H1 (cell line): ENCODE measurements at regions not wholly inside any gene's neighbourhood (a gene's known extent, or its start where the extent isn't known, plus 50 kb on each side); places are given as distances from the start of the nearest gene placed in this dataset.

Experiments used
- CTCF ChIP-seq, 3 experiments: IDR thresholded peaks; 1 replicate in 2 of 3; 2 replicates in 1 of 3; pipeline versions ENCODE4 v1.5.1 to v1.6.1; 2011; ENCODE audit warnings: low read length in 3 of 3, mild to moderate bottlenecking in 3 of 3, inconsistent platforms in 2 of 3, low read depth in 1 of 3, moderate library complexity in 1 of 3; ENCODE audit not compliant: insufficient read depth in 1 of 3; ENCODE audit errors: control extremely low read depth in 1 of 3
- EGR1 ChIP-seq: IDR thresholded peaks from 2 replicates; pipeline ENCODE4 v1.6.1; 2011; ENCODE audit warnings: low read depth, low read length, borderline replicate concordance
- EZH2 ChIP-seq: fragments of 200-600 bp; sonication (generic); IDR thresholded peaks from 2 replicates; pipeline ENCODE4 v1.7.1; 2012; ENCODE audit warnings: low read depth, mild to moderate bottlenecking, moderate library complexity, low read length, inconsistent platforms; ENCODE audit not compliant: severe bottlenecking
- FOSL1 ChIP-seq: IDR thresholded peaks from 2 replicates; pipeline ENCODE4 v1.6.1; 2011; ENCODE audit warnings: mild to moderate bottlenecking, low read depth, low read length, moderate library complexity; ENCODE audit not compliant: insufficient read depth
- JUN ChIP-seq: IDR thresholded peaks from 2 replicates; pipeline ENCODE4 v1.6.1; 2011; ENCODE audit warnings: low read depth, mild to moderate bottlenecking, improper control_type of control experiment, low read length
- MAFK ChIP-seq: IDR thresholded peaks from 2 replicates; pipeline ENCODE4 v1.6.1; 2012; ENCODE audit warnings: low read depth, mild to moderate bottlenecking, improper control_type of control experiment, low read length
- POLR2A ChIP-seq, 2 experiments: IDR thresholded peaks; 1 replicate in 1 of 2; 2 replicates in 1 of 2; pipeline ENCODE4 v1.6.1; 2011; ENCODE audit warnings: low read depth in 2 of 2, low read length in 2 of 2, mild to moderate bottlenecking in 2 of 2; ENCODE audit errors: control extremely low read depth in 1 of 2
- POLR2AphosphoS5 ChIP-seq: IDR thresholded peaks from 2 replicates; pipeline ENCODE4 v1.6.1; 2011; ENCODE audit warnings: low read depth, low read length
- RAD21 ChIP-seq, 2 experiments: IDR thresholded peaks in 1 of 2; conservative IDR thresholded peaks in 1 of 2; 2 replicates each; pipeline ENCODE4 v1.6.1; 2011; ENCODE audit warnings: low read depth in 2 of 2, low read length in 2 of 2, improper control_type of control experiment in 1 of 2, inconsistent platforms in 1 of 2, mild to moderate bottlenecking in 1 of 2, moderate library complexity in 1 of 2
- SIN3A ChIP-seq, 2 experiments: IDR thresholded peaks in 1 of 2; conservative IDR thresholded peaks in 1 of 2; 2 replicates each; pipeline ENCODE4 v1.6.1; 2011 to 2012; ENCODE audit warnings: low read length in 2 of 2, improper control_type of control experiment in 1 of 2, low read depth in 1 of 2, mild to moderate bottlenecking in 1 of 2
- USF2 ChIP-seq: IDR thresholded peaks from 2 replicates; pipeline ENCODE4 v1.6.1; 2011; ENCODE audit warnings: low read length, improper control_type of control experiment
- YY1 ChIP-seq: IDR thresholded peaks from 2 replicates; pipeline ENCODE4 v1.6.1; 2011; ENCODE audit warnings: low read depth, mild to moderate bottlenecking, low read length
- ZNF274 ChIP-seq: IDR thresholded peaks from 2 replicates; pipeline ENCODE4 v1.7.0; 2012; ENCODE audit warnings: low read length, borderline replicate concordance; ENCODE audit errors: extremely low read depth

- TF ChIP-seq CTCF (IDR thresholded peaks at IDR 0.05; ENCODE audit: control extremely low read depth in 1 of 3, insufficient read depth in 1 of 3, low read depth in 1 of 3, low read length in 3 of 3) (no peak), YY1 (no peak), USF2 (no peak), POLR2AphosphoS5 (no peak), JUN (no peak), RAD21 (IDR thresholded peaks at IDR 0.05 in 1 of 2, conservative IDR thresholded peaks at IDR 0.05 in 1 of 2; ENCODE audit: low read depth in 2 of 2, low read length in 2 of 2) (no peak), POLR2A (IDR thresholded peaks at IDR 0.05; ENCODE audit: control extremely low read depth in 1 of 2, low read depth in 2 of 2, low read length in 2 of 2) (no peak), EZH2 (no peak), EGR1 (no peak), SIN3A (conservative IDR thresholded peaks at IDR 0.05 in 1 of 2, IDR thresholded peaks at IDR 0.05 in 1 of 2; ENCODE audit: low read depth in 1 of 2, low read length in 2 of 2) (no peak), ZNF274 (no peak), MAFK (no peak), FOSL1 (no peak)
Measured at GRCh38 chr21:15968776-15969310, 239.1 kb downstream of the USP25 start.
